Muscle of leg (tissue), 3 donors: ENCODE measurements at regions not wholly inside any gene's neighbourhood (a gene's known extent, or its start where the extent isn't known, plus 50 kb on each side); places are given as distances from the start of the nearest gene placed in this dataset.

Experiments
- DNase-seq: peaks from one replicate; pipeline ENCODE4 v3.0.0; 2013
- H3K27ac ChIP-seq: one replicate; pipeline ENCODE4 v1.5.1; 2013; ENCODE audit warnings: mild to moderate bottlenecking, low read length, control low read depth
- H3K27me3 ChIP-seq: one replicate; pipeline ENCODE4 v1.6.1; 2013; ENCODE audit warnings: low read length; ENCODE audit not compliant: control insufficient read depth, insufficient read depth
- H3K36me3 ChIP-seq: one replicate; pipeline ENCODE4 v1.6.1; 2013; ENCODE audit warnings: low read length; ENCODE audit not compliant: control insufficient read depth, insufficient read depth
- H3K4me1 ChIP-seq: one replicate; pipeline ENCODE4 v1.6.1; 2013; ENCODE audit warnings: low read length; ENCODE audit not compliant: control insufficient read depth, insufficient read depth
- H3K4me3 ChIP-seq: one replicate; pipeline ENCODE4 v1.5.1; 2013; ENCODE audit warnings: low read length, control low read depth
- H3K9me3 ChIP-seq: replicated peaks from 2 replicates; pipeline ENCODE4 v1.6.1; 2013; ENCODE audit warnings: low read depth, low read length; ENCODE audit not compliant: control insufficient read depth
- WGBS: methylation state at CpG from one replicate; pipeline ENCODE4 v1.1.5; 2013; ENCODE audit warnings: missing lambda C conversion rate; ENCODE audit not compliant: insufficient coverage; 5-methylcytosine and 5-hydroxymethylcytosine counted together

GRCh38 chr9:88809355-88810161, 181.7 kb upstream of the S1PR3 start:
- 75% methylated on average over 4 of the region's 9 CpGs for WGBS
- no peak for DNase-seq
- H3K36me3 ChIP-seq: no peaks in the 10 kb centered on the region
- H3K27me3 ChIP-seq: no peaks in the 10 kb centered on the region
- H3K4me3 ChIP-seq: no peak overlapping the region
- H3K4me1 ChIP-seq: peaks cover 12% of the 10 kb centered on the region
- no peaks in the 10 kb centered on the region for H3K9me3 ChIP-seq
- no peak overlapping the region for H3K27ac ChIP-seq

- Histone ChIP-seq H3K27ac (no peak overlapping the region), H3K27me3 (no peaks in the 10 kb centered on the region), H3K9me3 (no peaks in the 10 kb centered on the region), H3K4me3 (no peak overlapping the region), H3K36me3 (no peaks in the 10 kb centered on the region), H3K4me1 (peaks cover 17% of the 10 kb centered on the region)
- no peak for DNase-seq
- WGBS: 69% methylated on average over 2 of the region's 2 CpGs
Observed at GRCh38 chr9:88810826-88811225, 180.4 kb upstream of the S1PR3 start.

GRCh38 chr9:88811511-88811910, 179.8 kb upstream of the S1PR3 start:
- H3K9me3 ChIP-seq: no peaks in the 10 kb centered on the region
- WGBS: no CpG with 5 or more reads among the region's 7 CpGs
- H3K4me1 ChIP-seq: peaks cover 17% of the 10 kb centered on the region
- H3K27ac ChIP-seq: no peak overlapping the region
- H3K36me3 ChIP-seq: no peaks in the 10 kb centered on the region
- no peak overlapping the region for H3K4me3 ChIP-seq
- no peak for DNase-seq
- no peaks in the 10 kb centered on the region for H3K27me3 ChIP-seq

- H3K27me3 ChIP-seq: no peaks in the 10 kb centered on the region
- no peak for DNase-seq
- 92% methylated on average over 7 of the region's 10 CpGs for WGBS
- no peaks in the 10 kb centered on the region for H3K9me3 ChIP-seq
- H3K4me3 ChIP-seq: no peak overlapping the region
- peaks cover 17% of the 10 kb centered on the region for H3K4me1 ChIP-seq
- H3K27ac ChIP-seq: no peak overlapping the region
- H3K36me3 ChIP-seq: no peaks in the 10 kb centered on the region
Observed at GRCh38 chr9:88812938-88813637, 178.2 kb upstream of the S1PR3 start.

- Histone ChIP-seq H3K36me3 (no peaks in the 10 kb centered on the region), H3K27ac (no peak overlapping the region), H3K4me1 (peaks cover 22% of the 10 kb centered on the region), H3K4me3 (no peak overlapping the region), H3K9me3 (no peaks in the 10 kb centered on the region), H3K27me3 (no peaks in the 10 kb centered on the region)
- DNase-seq: no peak
- 100% methylated on average over 1 of the region's 8 CpGs for WGBS
Observed at GRCh38 chr9:88813638-88814209, 177.5 kb upstream of the S1PR3 start.

- Histone ChIP-seq H3K36me3 (no peaks in the 10 kb centered on the region), H3K27ac (peak overlapping the region; percentile 29), H3K27me3 (no peaks in the 10 kb centered on the region), H3K4me3 (no peak overlapping the region), H3K4me1 (peaks cover 27% of the 10 kb centered on the region), H3K9me3 (no peaks in the 10 kb centered on the region)
- WGBS: 59% methylated on average over 2 of the region's 4 CpGs
- peak; percentile 80 for DNase-seq
Observed at GRCh38 chr9:88814577-88814976, 176.7 kb upstream of the S1PR3 start.

- H3K36me3 ChIP-seq: no peaks in the 10 kb centered on the region
- no peak overlapping the region for H3K27ac ChIP-seq
- H3K4me1 ChIP-seq: peaks cover 27% of the 10 kb centered on the region
- no peaks in the 10 kb centered on the region for H3K9me3 ChIP-seq
- H3K4me3 ChIP-seq: no peak overlapping the region
- WGBS: 92% methylated on average over 4 of the region's 9 CpGs
- H3K27me3 ChIP-seq: no peaks in the 10 kb centered on the region
- DNase-seq: no peak
Observed at GRCh38 chr9:88816141-88816540, 175.1 kb upstream of the S1PR3 start.

- Histone ChIP-seq H3K4me1 (peaks cover 27% of the 10 kb centered on the region), H3K27ac (no peak overlapping the region), H3K4me3 (no peak overlapping the region), H3K36me3 (no peaks in the 10 kb centered on the region), H3K27me3 (no peaks in the 10 kb centered on the region), H3K9me3 (no peaks in the 10 kb centered on the region)
- 91% methylated on average over 3 of the region's 3 CpGs for WGBS
- no peak for DNase-seq
Observed at GRCh38 chr9:88816591-88816990, 174.7 kb upstream of the S1PR3 start.

GRCh38 chr9:88817628-88818027, 173.6 kb upstream of the S1PR3 start:
- DNase-seq: no peak
- no peaks in the 10 kb centered on the region for H3K36me3 ChIP-seq
- no peak overlapping the region for H3K4me3 ChIP-seq
- 96% methylated on average over 4 of the region's 7 CpGs for WGBS
- no peaks in the 10 kb centered on the region for H3K9me3 ChIP-seq
- H3K4me1 ChIP-seq: peaks cover 29% of the 10 kb centered on the region
- H3K27ac ChIP-seq: no peak overlapping the region
- no peaks in the 10 kb centered on the region for H3K27me3 ChIP-seq

GRCh38 chr9:88818495-88819201, 172.6 kb upstream of the S1PR3 start:
- 16% methylated on average over 4 of the region's 11 CpGs for WGBS
- H3K9me3 ChIP-seq: no peaks in the 10 kb centered on the region
- H3K27ac ChIP-seq: no peak overlapping the region

More at GRCh38 chr9:88818495-88819201, 172.6 kb upstream of the S1PR3 start:
- H3K4me1 ChIP-seq: peaks cover 27% of the 10 kb centered on the region
- no peaks in the 10 kb centered on the region for H3K27me3 ChIP-seq
- no peak overlapping the region for H3K4me3 ChIP-seq
- DNase-seq: peak; percentile 48
- no peaks in the 10 kb centered on the region for H3K36me3 ChIP-seq
